Breast epithelium (tissue), 3 donors: ENCODE measurements at regions not wholly inside any gene's neighbourhood (a gene's known extent, or its start where the extent isn't known, plus 50 kb on each side); places are given as distances from the start of the nearest gene placed in this dataset.

Source experiments
- POLR2A ChIP-seq: fragments of 450-650 bp; IDR thresholded peaks from one replicate; pipeline ENCODE4 v1.6.1; 2016; ENCODE audit warnings: antibody characterized with exemption, mild to moderate bottlenecking, moderate library complexity
- POLR2AphosphoS5 ChIP-seq, 3 donors: sonication (generic); formaldehyde crosslinking; IDR thresholded peaks; one replicate each; pipeline ENCODE4 v1.6.1; 2017; ENCODE audit warnings: antibody characterized with exemption in 3 of 3
- TF ChIP-seq, protein P1 (sequence below), 3 donors: fragments of 450-650 bp; IDR thresholded peaks; one replicate each; pipeline ENCODE4 v1.5.1; 2016 to 2017; ENCODE audit warnings: antibody characterized with exemption in 3 of 3, mild to moderate bottlenecking in 3 of 3, moderate library complexity in 3 of 3

DNA sequence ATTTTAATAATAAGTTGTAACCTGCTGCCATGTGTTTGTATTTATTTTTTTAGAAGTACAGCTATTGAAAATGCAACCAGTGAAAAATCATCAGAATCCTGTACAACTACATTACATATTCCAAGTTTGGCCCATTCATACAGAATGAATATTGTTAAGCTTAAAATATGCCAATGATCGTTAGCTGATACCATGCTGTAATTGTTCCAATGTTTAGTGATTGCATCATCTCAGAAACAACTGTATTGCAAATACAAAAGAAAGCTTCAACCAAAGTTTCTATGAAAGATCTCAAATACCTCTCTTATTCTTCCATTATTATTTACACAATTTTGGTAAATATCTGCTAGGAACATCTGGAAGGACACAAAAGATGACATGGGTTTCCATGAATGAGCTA, 51.6 kb upstream of the ALCAM start:
- TF ChIP-seq, protein P1, sequence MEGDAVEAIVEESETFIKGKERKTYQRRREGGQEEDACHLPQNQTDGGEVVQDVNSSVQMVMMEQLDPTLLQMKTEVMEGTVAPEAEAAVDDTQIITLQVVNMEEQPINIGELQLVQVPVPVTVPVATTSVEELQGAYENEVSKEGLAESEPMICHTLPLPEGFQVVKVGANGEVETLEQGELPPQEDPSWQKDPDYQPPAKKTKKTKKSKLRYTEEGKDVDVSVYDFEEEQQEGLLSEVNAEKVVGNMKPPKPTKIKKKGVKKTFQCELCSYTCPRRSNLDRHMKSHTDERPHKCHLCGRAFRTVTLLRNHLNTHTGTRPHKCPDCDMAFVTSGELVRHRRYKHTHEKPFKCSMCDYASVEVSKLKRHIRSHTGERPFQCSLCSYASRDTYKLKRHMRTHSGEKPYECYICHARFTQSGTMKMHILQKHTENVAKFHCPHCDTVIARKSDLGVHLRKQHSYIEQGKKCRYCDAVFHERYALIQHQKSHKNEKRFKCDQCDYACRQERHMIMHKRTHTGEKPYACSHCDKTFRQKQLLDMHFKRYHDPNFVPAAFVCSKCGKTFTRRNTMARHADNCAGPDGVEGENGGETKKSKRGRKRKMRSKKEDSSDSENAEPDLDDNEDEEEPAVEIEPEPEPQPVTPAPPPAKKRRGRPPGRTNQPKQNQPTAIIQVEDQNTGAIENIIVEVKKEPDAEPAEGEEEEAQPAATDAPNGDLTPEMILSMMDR (IDR thresholded peaks at IDR 0.05) = no peak
- no peak for TF ChIP-seq POLR2AphosphoS5 (IDR thresholded peaks at IDR 0.05)
- no peak for TF ChIP-seq POLR2A
